ENCODE measurements at regions not wholly inside any gene's neighbourhood (a gene's known extent, or its start where the extent isn't known, plus 50 kb on each side); places are given as distances from the start of the nearest gene placed in this dataset.

GRCh38 chr12:107349008-107349747, 255.8 kb upstream of the CRY1 start:
- H3K36me3 ChIP-seq, result no peaks in the 10 kb centered on the region
- no peaks in the 10 kb centered on the region for H3K9me3 ChIP-seq
- intact Hi-C loops (cut with DNase I), result no loop called here
- H3K4me1 ChIP-seq, result no peaks in the 10 kb centered on the region
- DNase-seq, result peak; percentile 74
- H3K9ac ChIP-seq (ENCODE audit: low read depth in 2 of 2, low read length in 2 of 2), result no peak overlapping the region
- H3K4me3 ChIP-seq, result no peak overlapping the region
- no peak for TF ChIP-seq CTCF (IDR thresholded peaks at IDR 0.05)
- no peaks in the 10 kb centered on the region for H3K27me3 ChIP-seq
- no peak overlapping the region for H3K27ac ChIP-seq

- H3K27ac ChIP-seq, result no peak overlapping the region
- intact Hi-C loops (cut with DNase I), result no loop called here
- H3K9ac ChIP-seq (ENCODE audit: low read depth in 2 of 2, low read length in 2 of 2), result no peak overlapping the region
Observed at GRCh38 chr12:107349839-107350238, 256.5 kb upstream of the CRY1 start.

DNA sequence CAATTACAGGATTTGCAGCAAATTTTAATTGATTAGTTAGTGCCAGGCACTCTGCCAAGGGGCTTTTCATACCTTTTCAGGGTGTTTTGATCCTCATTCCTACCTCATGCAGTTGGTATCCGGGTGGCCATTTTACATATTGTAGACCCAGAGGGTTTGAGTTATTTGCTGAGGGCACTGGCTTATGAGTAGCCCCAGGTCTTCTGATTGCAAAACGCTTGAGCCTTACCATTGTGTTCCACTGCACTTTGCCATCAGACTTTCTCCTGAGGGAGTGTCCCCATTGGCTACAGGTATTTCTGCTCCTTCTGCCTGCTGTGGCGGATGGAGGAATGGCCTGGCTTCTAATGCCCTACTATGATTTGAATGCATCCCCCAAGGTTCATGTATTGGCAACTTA, 257.8 kb upstream of the CRY1 start:
- no peak for DNase-seq
- TF ChIP-seq CTCF (IDR thresholded peaks at IDR 0.05), result no peak
- H3K27me3 ChIP-seq, result no peaks in the 10 kb centered on the region

More at GRCh38 chr12:107349839-107350238, 256.5 kb upstream of the CRY1 start:
- H3K9me3 ChIP-seq, result no peaks in the 10 kb centered on the region
- no peaks in the 10 kb centered on the region for H3K27me3 ChIP-seq
- TF ChIP-seq CTCF (IDR thresholded peaks at IDR 0.05), result no peak
- no peak for DNase-seq
- no peaks in the 10 kb centered on the region for H3K4me1 ChIP-seq
- no peaks in the 10 kb centered on the region for H3K36me3 ChIP-seq
- H3K4me3 ChIP-seq, result no peak overlapping the region

GRCh38 chr12:107351713-107352112, 258.4 kb upstream of the CRY1 start:
- Histone ChIP-seq H3K9me3 (no peaks in the 10 kb centered on the region), H3K36me3 (no peaks in the 10 kb centered on the region), H3K4me3 (no peak overlapping the region), H3K27me3 (no peaks in the 10 kb centered on the region), H3K9ac (ENCODE audit: low read depth in 2 of 2, low read length in 2 of 2) (no peak overlapping the region), H3K27ac (no peak overlapping the region), H3K4me1 (no peaks in the 10 kb centered on the region)
- no peak for DNase-seq
- intact Hi-C loops (cut with DNase I), result no loop called here
- no peak for TF ChIP-seq CTCF (IDR thresholded peaks at IDR 0.05)

More for the DNA sequence above, 257.8 kb upstream of the CRY1 start:
- Histone ChIP-seq H3K4me3 (no peak overlapping the region), H3K9ac (ENCODE audit: low read depth in 2 of 2, low read length in 2 of 2) (no peak overlapping the region), H3K9me3 (no peaks in the 10 kb centered on the region), H3K4me1 (no peaks in the 10 kb centered on the region), H3K27ac (no peak overlapping the region), H3K36me3 (no peaks in the 10 kb centered on the region)
- intact Hi-C loops (cut with DNase I), result no loop called here

- intact Hi-C loops (cut with DNase I), result no loop called here
- Histone ChIP-seq H3K27ac (no peak overlapping the region), H3K27me3 (no peaks in the 10 kb centered on the region), H3K4me3 (no peak overlapping the region), H3K36me3 (no peaks in the 10 kb centered on the region), H3K4me1 (no peaks in the 10 kb centered on the region), H3K9ac (ENCODE audit: low read depth in 2 of 2, low read length in 2 of 2) (no peak overlapping the region), H3K9me3 (no peaks in the 10 kb centered on the region)
- DNase-seq, result no peak
- no peak for TF ChIP-seq CTCF (IDR thresholded peaks at IDR 0.05)
Observed at GRCh38 chr12:107352347-107353081, 259.2 kb upstream of the CRY1 start.
